ENCODE measurements at regions not wholly inside any gene's neighbourhood (a gene's known extent, or its start where the extent isn't known, plus 50 kb on each side); places are given as distances from the start of the nearest gene placed in this dataset.

DNA sequence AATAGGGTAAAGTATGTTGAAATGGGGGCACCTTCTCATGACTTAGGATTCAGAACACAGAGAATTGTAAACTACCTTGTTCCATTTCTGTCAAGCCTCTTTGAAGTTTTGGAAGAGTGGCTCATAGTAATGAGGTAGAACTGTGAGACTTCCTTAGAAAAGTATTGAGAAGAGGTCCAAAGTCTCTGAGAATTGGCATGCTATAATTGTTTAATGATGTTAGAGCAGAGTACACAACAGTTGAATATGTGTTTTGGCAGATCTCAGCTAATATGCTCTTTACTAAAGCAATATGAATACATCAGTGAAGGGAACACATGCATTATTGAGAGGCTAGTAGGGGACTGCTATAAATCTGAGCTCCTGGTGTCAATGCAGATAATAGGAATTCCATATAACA, 579.4 kb upstream of the RIOK2 start:
- no peaks in the 10 kb centered on the region for H3K4me1 Mint-ChIP-seq (ENCODE audit: low read depth)
- H3K36me3 Mint-ChIP-seq (ENCODE audit: insufficient read depth in 2 of 2): no peaks in the 10 kb centered on the region
- H3K27ac Mint-ChIP-seq: no peak overlapping the region
- ATAC-seq (replicated peaks in 1 of 2) (no peak), DNase-seq (no peak)
- H3K9me3 Mint-ChIP-seq: peaks cover 0 to 2% of the 10 kb centered on the region in 2 donors
- no peaks in the 10 kb centered on the region for H3K27me3 Mint-ChIP-seq (ENCODE audit: low read depth)
- no peak overlapping the region for H3K4me3 Mint-ChIP-seq

GRCh38 chr5:97764700-97765099, 581.7 kb upstream of the RIOK2 start:
- H3K36me3 Mint-ChIP-seq (ENCODE audit: insufficient read depth in 2 of 2): no peaks in the 10 kb centered on the region
- no peak overlapping the region for H3K27ac Mint-ChIP-seq
- DNase-seq (no peak), ATAC-seq (replicated peaks in 1 of 2) (no peak)
- no peaks in the 10 kb centered on the region for H3K4me1 Mint-ChIP-seq (ENCODE audit: low read depth)
- H3K27me3 Mint-ChIP-seq (ENCODE audit: low read depth): no peaks in the 10 kb centered on the region
- H3K4me3 Mint-ChIP-seq: no peak overlapping the region
- no peaks in the 10 kb centered on the region for H3K9me3 Mint-ChIP-seq

DNA sequence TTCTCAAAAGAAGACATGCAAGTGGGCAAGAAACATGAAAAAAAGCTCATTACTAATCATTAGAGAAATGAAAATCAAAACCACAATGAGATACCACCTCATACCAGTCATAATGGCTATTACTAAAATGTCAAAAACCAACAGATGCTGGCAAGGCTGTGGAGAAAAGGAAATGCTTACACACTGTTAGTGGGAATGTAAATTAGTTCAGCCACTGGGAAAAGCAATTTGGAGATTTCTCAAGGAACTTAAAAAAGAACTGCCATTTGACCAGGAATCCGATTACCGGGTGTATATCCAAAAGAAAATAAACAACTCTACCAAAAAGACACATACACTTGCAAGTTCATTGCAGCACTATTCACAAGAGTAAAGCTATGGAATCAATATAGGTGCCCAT, 595.4 kb upstream of the RIOK2 start:
- no peaks in the 10 kb centered on the region for H3K36me3 Mint-ChIP-seq (ENCODE audit: insufficient read depth in 2 of 2)
- H3K9me3 Mint-ChIP-seq: peaks cover 2 to 4% of the 10 kb centered on the region in 2 donors
- DNase-seq: no peak
- no peak for ATAC-seq (replicated peaks in 1 of 2)
- no peak overlapping the region for H3K4me3 Mint-ChIP-seq
- H3K27me3 Mint-ChIP-seq (ENCODE audit: low read depth): no peaks in the 10 kb centered on the region
- no peak overlapping the region for H3K27ac Mint-ChIP-seq
- no peaks in the 10 kb centered on the region for H3K4me1 Mint-ChIP-seq (ENCODE audit: low read depth)

GRCh38 chr5:97788369-97788768, 605.3 kb upstream of the RIOK2 start:
- DNase-seq (no peak), ATAC-seq (replicated peaks in 1 of 2) (no peak)
- H3K27ac Mint-ChIP-seq: no peak overlapping the region
- H3K4me3 Mint-ChIP-seq: no peak overlapping the region
- H3K36me3 Mint-ChIP-seq (ENCODE audit: insufficient read depth in 2 of 2): no peaks in the 10 kb centered on the region
- no peaks in the 10 kb centered on the region for H3K27me3 Mint-ChIP-seq (ENCODE audit: low read depth)
- no peaks in the 10 kb centered on the region for H3K4me1 Mint-ChIP-seq (ENCODE audit: low read depth)
- peaks cover 0 to 4% of the 10 kb centered on the region in 2 donors for H3K9me3 Mint-ChIP-seq

DNA sequence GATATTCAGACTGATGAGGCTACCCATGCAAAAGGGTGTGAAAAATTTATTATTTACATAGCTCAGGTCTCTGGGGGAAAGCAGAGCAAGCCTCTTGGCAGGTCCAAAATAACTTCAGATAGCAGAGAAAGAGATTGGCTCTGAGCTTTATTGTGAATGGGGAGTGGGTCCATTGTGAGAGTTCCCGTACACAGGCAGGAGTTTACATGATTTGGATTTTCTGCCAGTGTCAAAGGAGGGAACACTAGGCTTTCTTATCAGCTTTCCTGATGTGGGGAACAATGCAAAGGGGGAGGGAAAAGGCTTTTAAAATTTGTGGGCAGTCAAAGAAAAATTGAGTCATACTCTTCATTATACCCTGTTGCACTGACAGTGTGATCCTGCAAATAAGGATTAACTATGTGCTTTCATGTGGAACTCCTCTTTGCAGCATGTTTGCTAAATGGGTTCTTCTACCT, 615.0 kb upstream of the RIOK2 start:
- H3K27ac Mint-ChIP-seq: no peak overlapping the region
- ATAC-seq (replicated peaks in 1 of 2) (no peak), DNase-seq (no peak)
- H3K27me3 Mint-ChIP-seq (ENCODE audit: low read depth): no peaks in the 10 kb centered on the region
- H3K9me3 Mint-ChIP-seq: peaks cover 2 to 5% of the 10 kb centered on the region in 2 donors
- no peaks in the 10 kb centered on the region for H3K36me3 Mint-ChIP-seq (ENCODE audit: insufficient read depth in 2 of 2)
- no peak overlapping the region for H3K4me3 Mint-ChIP-seq
- no peaks in the 10 kb centered on the region for H3K4me1 Mint-ChIP-seq (ENCODE audit: low read depth)

DNA sequence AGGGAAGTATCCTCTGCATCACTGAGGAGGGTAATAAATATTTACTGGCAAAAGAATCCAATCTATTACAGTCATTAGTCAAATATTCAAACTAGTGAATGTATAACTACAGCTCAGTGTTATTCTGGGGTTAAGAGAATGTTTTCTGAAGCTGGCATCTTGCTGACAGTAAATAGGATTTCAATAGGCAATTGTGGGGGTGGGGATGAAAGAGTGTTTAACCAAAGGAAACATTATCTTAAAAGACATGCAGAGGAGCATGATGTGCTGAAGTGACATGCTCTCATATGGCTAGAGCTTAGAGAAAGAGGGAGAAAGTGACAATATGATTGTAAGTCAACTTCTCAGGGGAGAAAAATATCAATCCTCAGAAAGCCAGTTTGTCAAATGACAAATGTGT, 618.4 kb upstream of the RIOK2 start:
- peaks cover 2 to 5% of the 10 kb centered on the region in 2 donors for H3K9me3 Mint-ChIP-seq
- no peak overlapping the region for H3K27ac Mint-ChIP-seq
- no peaks in the 10 kb centered on the region for H3K27me3 Mint-ChIP-seq (ENCODE audit: low read depth)
- no peaks in the 10 kb centered on the region for H3K36me3 Mint-ChIP-seq (ENCODE audit: insufficient read depth in 2 of 2)
- no peak overlapping the region for H3K4me3 Mint-ChIP-seq
- ATAC-seq (replicated peaks in 1 of 2) (no peak), DNase-seq (no peak)
- H3K4me1 Mint-ChIP-seq (ENCODE audit: low read depth): no peaks in the 10 kb centered on the region

- no peak overlapping the region for H3K4me3 Mint-ChIP-seq
- DNase-seq: no peak
- H3K27ac Mint-ChIP-seq: no peak overlapping the region
- H3K36me3 Mint-ChIP-seq (ENCODE audit: insufficient read depth in 2 of 2): no peaks in the 10 kb centered on the region
- no peaks in the 10 kb centered on the region for H3K4me1 Mint-ChIP-seq (ENCODE audit: low read depth)
- H3K27me3 Mint-ChIP-seq (ENCODE audit: low read depth): no peaks in the 10 kb centered on the region
- ATAC-seq (replicated peaks in 1 of 2): no peak
- peaks cover 10 to 12% of the 10 kb centered on the region in 2 donors for H3K9me3 Mint-ChIP-seq
Measured at GRCh38 chr5:97820138-97820537, 637.1 kb upstream of the RIOK2 start.

- DNase-seq: no peak
- no peak for ATAC-seq (replicated peaks in 1 of 2)
- H3K27ac Mint-ChIP-seq: no peak overlapping the region
- H3K4me3 Mint-ChIP-seq: no peak overlapping the region
- peaks cover 8% of the 10 kb centered on the region for H3K27me3 Mint-ChIP-seq (ENCODE audit: low read depth)
- no peaks in the 10 kb centered on the region for H3K9me3 Mint-ChIP-seq
- no peaks in the 10 kb centered on the region for H3K36me3 Mint-ChIP-seq (ENCODE audit: insufficient read depth in 2 of 2)
- no peaks in the 10 kb centered on the region for H3K4me1 Mint-ChIP-seq (ENCODE audit: low read depth)
Measured at GRCh38 chr5:97832645-97833296, 649.7 kb upstream of the RIOK2 start.

DNA sequence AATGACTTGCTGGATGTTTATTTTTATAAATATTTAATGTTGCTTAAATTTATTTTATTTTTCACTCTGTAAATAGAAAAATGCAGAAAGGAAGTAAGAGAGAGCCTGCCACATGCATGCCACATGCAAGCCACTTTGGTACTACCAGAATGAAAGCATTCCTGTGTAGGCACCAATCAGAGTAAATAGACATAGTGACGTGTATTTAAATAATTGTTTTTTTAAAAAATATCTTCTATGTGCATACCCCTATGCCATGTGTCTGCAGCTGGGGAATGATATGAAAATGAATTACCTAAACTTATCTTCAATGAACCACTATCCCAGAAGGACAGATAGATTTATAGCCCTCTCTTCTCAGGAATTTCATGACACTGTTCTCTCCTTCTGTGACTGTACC, 651.5 kb upstream of the RIOK2 start:
- DNase-seq (no peak), ATAC-seq (replicated peaks in 1 of 2) (no peak)
- Mint-ChIP-seq H3K27me3 (ENCODE audit: low read depth) (peaks cover 8% of the 10 kb centered on the region), H3K9me3 (no peaks in the 10 kb centered on the region), H3K4me3 (no peak overlapping the region), H3K27ac (no peak overlapping the region), H3K36me3 (ENCODE audit: insufficient read depth in 2 of 2) (no peaks in the 10 kb centered on the region), H3K4me1 (ENCODE audit: low read depth) (no peaks in the 10 kb centered on the region)

DNA sequence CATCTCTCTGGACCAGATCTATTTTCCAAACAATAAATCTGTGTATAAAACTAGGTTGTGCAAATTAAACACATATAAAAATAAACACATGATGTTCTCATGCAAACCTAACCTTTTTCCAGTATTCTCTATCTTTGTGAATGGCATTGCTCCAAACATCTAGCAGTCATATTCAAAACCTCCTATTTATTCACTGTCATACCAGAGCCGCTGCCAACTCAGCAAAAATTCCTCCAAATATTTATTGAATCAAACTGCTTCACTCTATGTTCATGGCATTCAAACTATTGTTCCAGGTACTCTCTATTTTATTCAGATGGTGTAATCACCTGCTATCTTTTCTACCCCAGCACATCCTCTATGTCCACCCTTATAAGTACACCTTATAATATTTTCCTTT, 652.1 kb upstream of the RIOK2 start:
- Mint-ChIP-seq H3K27ac (no peak overlapping the region), H3K4me1 (ENCODE audit: low read depth) (no peaks in the 10 kb centered on the region), H3K9me3 (no peaks in the 10 kb centered on the region), H3K4me3 (no peak overlapping the region), H3K27me3 (ENCODE audit: low read depth) (peaks cover 8% of the 10 kb centered on the region), H3K36me3 (ENCODE audit: insufficient read depth in 2 of 2) (no peaks in the 10 kb centered on the region)
- DNase-seq (no peak), ATAC-seq (replicated peaks in 1 of 2) (no peak)

DNA sequence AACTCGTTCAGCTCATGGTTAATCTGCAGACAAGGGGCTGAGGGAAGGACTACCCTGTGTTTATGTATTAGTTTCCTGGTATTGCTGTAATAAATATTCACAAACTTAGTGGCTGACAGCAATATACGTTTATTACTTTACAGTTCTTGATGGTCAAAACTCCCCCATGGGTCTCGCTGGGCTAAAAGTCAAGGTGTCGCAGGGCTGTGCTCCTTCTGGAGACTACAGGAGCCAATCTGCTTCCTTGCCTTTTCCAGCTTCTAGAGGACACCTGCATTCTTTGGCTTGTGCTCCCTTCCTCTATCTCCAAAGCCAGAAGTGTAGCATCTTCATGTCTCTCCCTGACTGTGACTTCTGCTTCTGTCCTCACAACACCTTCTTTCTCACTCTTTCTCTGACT, 653.8 kb upstream of the RIOK2 start:
- ATAC-seq (replicated peaks in 1 of 2) (no peak), DNase-seq (no peak)
- Mint-ChIP-seq H3K27ac (no peak overlapping the region), H3K27me3 (ENCODE audit: low read depth) (peaks cover 8% of the 10 kb centered on the region), H3K4me1 (ENCODE audit: low read depth) (no peaks in the 10 kb centered on the region), H3K36me3 (ENCODE audit: insufficient read depth in 2 of 2) (no peaks in the 10 kb centered on the region), H3K4me3 (no peak overlapping the region), H3K9me3 (no peaks in the 10 kb centered on the region)

DNA sequence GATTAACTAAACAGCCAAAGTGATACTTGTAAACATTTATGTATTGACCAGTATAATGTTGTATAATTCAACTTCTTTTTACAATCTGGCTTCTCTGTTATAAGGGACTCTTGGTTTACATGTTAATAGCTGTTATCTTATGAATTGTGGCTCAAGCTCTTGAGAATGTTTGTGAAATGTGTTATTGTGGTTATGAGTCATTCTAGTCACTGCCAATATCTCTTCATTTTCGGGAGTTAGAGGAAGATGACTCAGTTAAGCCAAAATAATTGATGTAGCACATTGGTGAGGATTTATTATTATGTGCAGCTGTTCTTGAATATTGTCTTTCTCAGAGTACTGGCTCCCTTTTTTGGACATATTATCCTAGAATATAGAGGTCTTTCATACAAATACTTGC, 655.2 kb upstream of the RIOK2 start:
- peak; percentile 37 to 44 for ATAC-seq (replicated peaks in 1 of 2)
- H3K27me3 Mint-ChIP-seq (ENCODE audit: low read depth): peaks cover 8% of the 10 kb centered on the region

DNA sequence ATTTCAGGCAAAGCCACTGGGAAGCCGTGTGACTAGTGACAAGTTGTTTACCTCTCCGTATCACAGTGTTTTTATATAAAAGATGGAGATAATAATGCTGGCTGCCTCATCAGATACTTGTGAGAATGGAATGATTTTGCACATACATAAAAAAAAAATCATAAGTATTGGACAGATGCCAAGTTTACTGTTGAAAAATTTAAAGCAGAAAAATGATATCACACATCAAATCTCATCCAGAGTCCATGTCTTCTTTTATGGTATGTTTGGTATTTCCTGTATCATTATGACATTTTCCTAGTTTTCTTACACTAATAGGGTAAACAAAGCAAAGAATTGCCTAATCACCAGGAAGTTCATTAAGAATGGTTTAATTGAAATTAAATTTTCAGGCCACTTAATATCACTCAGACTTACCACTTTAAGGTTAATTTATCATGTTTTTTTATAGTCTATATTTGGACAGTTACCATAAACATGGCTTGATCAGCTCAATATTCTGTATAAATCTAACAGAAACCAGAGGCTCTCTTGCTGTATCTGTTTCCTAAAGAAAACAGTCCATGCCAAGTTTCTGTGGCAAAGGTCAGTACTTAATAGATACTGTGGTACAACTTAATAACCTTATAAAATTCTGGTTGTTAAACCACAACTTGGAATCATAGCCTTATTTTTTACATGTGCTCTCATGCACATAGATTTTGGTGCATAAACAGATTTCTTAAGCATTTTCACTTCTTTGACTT, 656.5 kb upstream of the RIOK2 start:
- ATAC-seq (replicated peaks in 1 of 2): no peak
- H3K9me3 Mint-ChIP-seq: no peaks in the 10 kb centered on the region
- no peak overlapping the region for H3K27ac Mint-ChIP-seq
- no peaks in the 10 kb centered on the region for H3K36me3 Mint-ChIP-seq (ENCODE audit: insufficient read depth in 2 of 2)
- H3K4me3 Mint-ChIP-seq: no peak overlapping the region
- no peak for DNase-seq
- H3K4me1 Mint-ChIP-seq (ENCODE audit: low read depth): no peaks in the 10 kb centered on the region
- H3K27me3 Mint-ChIP-seq (ENCODE audit: low read depth): peaks cover 8% of the 10 kb centered on the region

More for the DNA sequence above, 655.2 kb upstream of the RIOK2 start:
- H3K36me3 Mint-ChIP-seq (ENCODE audit: insufficient read depth in 2 of 2): no peaks in the 10 kb centered on the region
- H3K27ac Mint-ChIP-seq: no peak overlapping the region
- no peaks in the 10 kb centered on the region for H3K9me3 Mint-ChIP-seq
- H3K4me1 Mint-ChIP-seq (ENCODE audit: low read depth): no peaks in the 10 kb centered on the region
- no peak overlapping the region for H3K4me3 Mint-ChIP-seq
- no peak for DNase-seq

DNA sequence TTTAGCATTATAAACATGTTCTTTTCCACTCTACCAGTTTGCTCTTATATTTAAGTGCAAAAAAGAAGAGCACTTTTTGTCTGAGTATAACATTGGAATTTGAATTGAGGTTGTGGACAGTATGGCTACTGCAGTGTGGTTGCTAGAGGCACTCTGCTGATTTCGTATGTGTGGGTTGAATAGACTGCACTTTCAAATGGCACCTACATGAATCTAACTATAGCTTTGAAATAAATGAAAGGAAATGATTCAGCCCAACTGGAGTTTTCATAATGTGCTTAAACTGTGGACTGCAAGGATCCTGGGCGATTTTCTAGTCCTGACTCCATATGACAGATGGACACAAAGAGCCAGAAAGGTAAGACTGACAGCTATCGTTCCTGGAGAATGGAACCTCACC, 657.6 kb upstream of the RIOK2 start:
- H3K27ac Mint-ChIP-seq: no peak overlapping the region
- DNase-seq: no peak

More for the DNA sequence above, 657.6 kb upstream of the RIOK2 start:
- Mint-ChIP-seq H3K4me1 (ENCODE audit: low read depth) (no peaks in the 10 kb centered on the region), H3K9me3 (no peaks in the 10 kb centered on the region), H3K4me3 (no peak overlapping the region), H3K36me3 (ENCODE audit: insufficient read depth in 2 of 2) (no peaks in the 10 kb centered on the region), H3K27me3 (ENCODE audit: low read depth) (peaks cover 8% of the 10 kb centered on the region)
- ATAC-seq (replicated peaks in 1 of 2): no peak
